KMS-11 (cell line): ENCODE measurements at regions not wholly inside any gene's neighbourhood (a gene's known extent, or its start where the extent isn't known, plus 50 kb on each side); places are given as distances from the start of the nearest gene placed in this dataset.

Experiments
- H2AFZ ChIP-seq: fragments of 200-600 bp; sonication (generic); 2 replicates; pipeline ENCODE4 v1.6.1; 2016; ENCODE audit warnings: antibody characterized with exemption, mixed run types, low read depth
- H3K27ac ChIP-seq: fragments of 200-600 bp; sonication (generic); 2 replicates; pipeline ENCODE4 v1.6.1; 2016; ENCODE audit warnings: mild to moderate bottlenecking, mixed run types
- H3K27me3 ChIP-seq: fragments of 200-600 bp; sonication (generic); 2 replicates; pipeline ENCODE4 v1.6.1; 2017; ENCODE audit warnings: mild to moderate bottlenecking, low read depth, mixed run types, moderate library complexity; ENCODE audit not compliant: insufficient read depth
- H3K36me3 ChIP-seq: fragments of 200-600 bp; sonication (generic); 2 replicates; pipeline ENCODE4 v1.6.1; 2017; ENCODE audit warnings: mild to moderate bottlenecking, mixed run types; ENCODE audit not compliant: insufficient read depth
- H3K4me1 ChIP-seq: fragments of 200-600 bp; sonication (generic); 2 replicates; pipeline ENCODE4 v1.6.1; 2016; ENCODE audit warnings: mild to moderate bottlenecking, low read depth, mixed run types; ENCODE audit not compliant: poor library complexity, severe bottlenecking
- H3K4me2 ChIP-seq: fragments of 200-600 bp; sonication (generic); 2 replicates; pipeline ENCODE4 v1.7.0; 2016; ENCODE audit warnings: mild to moderate bottlenecking, mixed run types
- H3K4me3 ChIP-seq: fragments of 200-600 bp; sonication (generic); IDR thresholded peaks from 2 replicates; pipeline ENCODE4 v1.6.1; 2017; ENCODE audit warnings: low read depth, low read length, mixed read lengths; ENCODE audit not compliant: insufficient read depth
- H3K79me2 ChIP-seq: fragments of 200-600 bp; sonication (generic); 2 replicates; pipeline ENCODE4 v1.6.1; 2016; ENCODE audit warnings: low read depth, mixed run types; ENCODE audit not compliant: insufficient read depth
- H3K9ac ChIP-seq: fragments of 200-600 bp; sonication (generic); 2 replicates; pipeline ENCODE4 v1.6.1; 2016; ENCODE audit warnings: mild to moderate bottlenecking, mixed run types
- H4K20me1 ChIP-seq: fragments of 200-600 bp; sonication (generic); 2 replicates; pipeline ENCODE4 v1.6.1; 2016; ENCODE audit warnings: mild to moderate bottlenecking, mixed run types; ENCODE audit not compliant: insufficient read depth
- TF ChIP-seq, protein P1 (sequence below): fragments of 200-600 bp; sonication (generic); conservative IDR thresholded peaks from 2 replicates; pipeline ENCODE4 v1.6.1; 2017; ENCODE audit warnings: low read depth, mild to moderate bottlenecking, antibody characterized with exemption, low read length, moderate library complexity, mixed read lengths

DNA sequence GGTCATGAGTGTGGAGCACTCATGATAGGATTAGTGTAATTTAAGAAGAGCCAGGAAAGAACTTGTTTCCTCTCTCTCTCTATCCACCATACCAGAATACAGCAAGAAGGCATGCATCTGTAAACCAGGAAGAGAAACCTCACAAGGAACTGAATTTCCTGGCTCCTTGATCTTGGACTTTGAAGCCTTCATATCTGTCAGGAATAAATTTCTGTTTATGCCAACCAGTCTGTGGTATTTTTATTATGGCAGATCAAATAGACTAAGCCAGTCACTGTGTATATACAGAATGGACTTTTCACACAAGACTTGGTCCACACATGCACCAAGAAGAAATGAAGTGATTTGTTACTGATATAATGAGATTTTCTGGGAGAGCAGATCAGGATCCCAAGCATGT lies 930.1 kb upstream of the TMEFF2 start:
- H3K36me3 ChIP-seq, result no peaks in the 10 kb centered on the region
- H3K27me3 ChIP-seq, result no peaks in the 10 kb centered on the region
- H3K4me1 ChIP-seq, result no peaks in the 10 kb centered on the region
- TF ChIP-seq, protein P1, sequence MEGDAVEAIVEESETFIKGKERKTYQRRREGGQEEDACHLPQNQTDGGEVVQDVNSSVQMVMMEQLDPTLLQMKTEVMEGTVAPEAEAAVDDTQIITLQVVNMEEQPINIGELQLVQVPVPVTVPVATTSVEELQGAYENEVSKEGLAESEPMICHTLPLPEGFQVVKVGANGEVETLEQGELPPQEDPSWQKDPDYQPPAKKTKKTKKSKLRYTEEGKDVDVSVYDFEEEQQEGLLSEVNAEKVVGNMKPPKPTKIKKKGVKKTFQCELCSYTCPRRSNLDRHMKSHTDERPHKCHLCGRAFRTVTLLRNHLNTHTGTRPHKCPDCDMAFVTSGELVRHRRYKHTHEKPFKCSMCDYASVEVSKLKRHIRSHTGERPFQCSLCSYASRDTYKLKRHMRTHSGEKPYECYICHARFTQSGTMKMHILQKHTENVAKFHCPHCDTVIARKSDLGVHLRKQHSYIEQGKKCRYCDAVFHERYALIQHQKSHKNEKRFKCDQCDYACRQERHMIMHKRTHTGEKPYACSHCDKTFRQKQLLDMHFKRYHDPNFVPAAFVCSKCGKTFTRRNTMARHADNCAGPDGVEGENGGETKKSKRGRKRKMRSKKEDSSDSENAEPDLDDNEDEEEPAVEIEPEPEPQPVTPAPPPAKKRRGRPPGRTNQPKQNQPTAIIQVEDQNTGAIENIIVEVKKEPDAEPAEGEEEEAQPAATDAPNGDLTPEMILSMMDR, result no peak
- H3K4me2 ChIP-seq, result no peak overlapping the region
- no peaks in the 10 kb centered on the region for H4K20me1 ChIP-seq
- H2AFZ ChIP-seq, result no peak overlapping the region
- no peak overlapping the region for H3K4me3 ChIP-seq
- H3K79me2 ChIP-seq, result no peaks in the 10 kb centered on the region
- H3K27ac ChIP-seq, result no peak overlapping the region
- H3K9ac ChIP-seq, result no peak overlapping the region

DNA sequence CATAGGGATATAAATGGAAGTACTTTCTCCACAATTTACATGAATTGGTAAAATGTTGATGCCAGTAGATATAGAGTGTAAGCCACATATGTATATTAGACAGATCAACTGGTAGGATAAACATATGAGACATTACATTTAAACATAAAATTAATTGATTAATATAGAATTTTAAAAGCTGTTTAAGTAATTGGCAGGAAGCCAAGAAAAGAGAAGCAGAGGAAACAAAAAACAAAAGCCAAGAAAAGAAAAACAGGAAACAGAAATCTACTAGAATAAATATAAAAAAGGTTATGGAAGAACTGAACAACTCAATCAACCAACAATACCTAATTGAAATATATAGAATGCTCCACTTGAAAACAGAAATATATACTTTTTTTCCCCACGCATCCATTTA lies 920.1 kb upstream of the TMEFF2 start:
- TF ChIP-seq, protein P1, result no peak
- H3K9ac ChIP-seq, result no peak overlapping the region
- H3K27ac ChIP-seq, result no peak overlapping the region
- no peaks in the 10 kb centered on the region for H3K79me2 ChIP-seq
- H3K36me3 ChIP-seq, result no peaks in the 10 kb centered on the region
- no peak overlapping the region for H3K4me3 ChIP-seq
- no peaks in the 10 kb centered on the region for H3K4me1 ChIP-seq
- no peaks in the 10 kb centered on the region for H3K27me3 ChIP-seq
- no peak overlapping the region for H3K4me2 ChIP-seq
- no peak overlapping the region for H2AFZ ChIP-seq
- H4K20me1 ChIP-seq, result no peaks in the 10 kb centered on the region

DNA sequence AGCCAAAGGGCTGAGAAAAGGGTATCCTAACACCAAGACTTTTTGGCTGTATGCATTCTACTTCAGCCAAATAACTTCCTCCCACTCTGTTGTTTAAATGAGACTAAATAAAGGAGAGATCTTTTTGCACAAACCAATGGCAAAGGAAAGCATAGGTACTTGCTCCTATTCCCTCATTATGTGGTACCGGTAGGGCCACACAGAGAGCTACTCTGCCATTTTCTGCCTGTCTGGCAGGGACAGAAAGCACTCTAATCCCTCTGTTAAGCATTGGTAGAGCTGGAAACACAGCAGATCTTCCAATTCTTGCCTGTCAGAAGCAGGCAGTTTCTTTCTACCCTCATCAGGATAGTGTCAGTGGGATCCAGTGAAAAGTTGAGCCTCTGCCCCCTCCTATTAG lies 918.3 kb upstream of the TMEFF2 start:
- no peaks in the 10 kb centered on the region for H3K27me3 ChIP-seq
- H3K27ac ChIP-seq, result no peak overlapping the region
- H2AFZ ChIP-seq, result no peak overlapping the region

DNA sequence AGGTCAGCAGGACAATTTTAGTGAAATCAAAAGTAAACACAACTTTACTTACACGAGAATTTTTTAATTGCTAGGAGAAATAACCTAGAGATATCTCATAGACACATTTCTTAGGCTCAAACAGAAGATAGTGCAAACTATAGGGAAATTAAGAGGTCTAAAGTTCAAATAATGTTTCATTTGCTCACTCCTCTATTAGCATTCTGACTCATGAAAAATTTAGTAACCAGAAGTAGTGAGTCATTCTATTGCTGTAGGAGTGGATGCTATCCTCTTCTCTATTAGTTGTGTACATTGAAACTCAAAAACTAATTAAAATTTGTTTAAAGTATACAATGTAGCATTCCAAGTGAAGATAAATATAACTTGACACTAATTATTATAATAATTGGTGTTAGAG lies 908.3 kb upstream of the TMEFF2 start:
- Histone ChIP-seq H3K27ac (no peak overlapping the region), H3K4me1 (no peaks in the 10 kb centered on the region), H2AFZ (no peak overlapping the region), H3K36me3 (no peaks in the 10 kb centered on the region), H3K4me2 (no peak overlapping the region), H3K4me3 (no peak overlapping the region), H4K20me1 (no peaks in the 10 kb centered on the region), H3K9ac (no peak overlapping the region), H3K79me2 (no peaks in the 10 kb centered on the region), H3K27me3 (no peaks in the 10 kb centered on the region)
- TF ChIP-seq, protein P1, result no peak

More for the DNA sequence above, 918.3 kb upstream of the TMEFF2 start:
- Histone ChIP-seq H3K79me2 (no peaks in the 10 kb centered on the region), H3K4me3 (no peak overlapping the region), H3K4me2 (no peak overlapping the region), H3K36me3 (no peaks in the 10 kb centered on the region), H4K20me1 (no peaks in the 10 kb centered on the region), H3K4me1 (no peaks in the 10 kb centered on the region), H3K9ac (no peak overlapping the region)
- TF ChIP-seq, protein P1, result no peak
